GM21528 (cell line): ENCODE measurements at regions not wholly inside any gene's neighbourhood (a gene's known extent, or its start where the extent isn't known, plus 50 kb on each side); places are given as distances from the start of the nearest gene placed in this dataset.

Experiments used
- ATAC-seq: cut with Tn5 transposase; IDR thresholded peaks from one replicate; pipeline ENCODE4 v1.9.1; 2021; ENCODE audit warnings: mild to moderate bottlenecking, moderate library complexity; ENCODE audit not compliant: unreplicated experiment, low FRiP score

DNA sequence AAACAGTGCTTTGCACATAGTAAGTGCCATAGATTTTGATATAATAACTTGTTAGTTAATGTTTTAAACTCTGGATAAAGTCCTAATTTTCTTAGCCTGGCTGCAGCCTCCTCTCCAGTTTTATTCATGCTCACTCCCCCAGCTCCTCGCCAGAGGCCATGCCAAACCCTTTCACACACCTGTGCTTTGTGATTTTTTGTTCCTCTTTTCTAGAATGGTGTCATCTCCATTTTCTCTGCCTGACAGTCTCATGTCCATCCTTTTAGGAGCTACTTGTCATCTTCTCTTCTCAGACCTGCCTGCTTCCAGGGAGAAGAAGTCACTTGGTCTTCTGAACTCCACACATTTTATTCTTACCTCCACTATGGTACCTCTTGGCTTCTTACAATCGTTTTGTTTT, 55.8 kb upstream of the SPATA13 start:
- no peak for ATAC-seq

- ATAC-seq = no peak
These were observed 54.1 kb upstream of the SPATA13 start for GRCh38 chr13:24106429-24106828.

- ATAC-seq = no peak
These were observed 52.4 kb upstream of the SPATA13 start for GRCh38 chr13:24107955-24108614.

DNA sequence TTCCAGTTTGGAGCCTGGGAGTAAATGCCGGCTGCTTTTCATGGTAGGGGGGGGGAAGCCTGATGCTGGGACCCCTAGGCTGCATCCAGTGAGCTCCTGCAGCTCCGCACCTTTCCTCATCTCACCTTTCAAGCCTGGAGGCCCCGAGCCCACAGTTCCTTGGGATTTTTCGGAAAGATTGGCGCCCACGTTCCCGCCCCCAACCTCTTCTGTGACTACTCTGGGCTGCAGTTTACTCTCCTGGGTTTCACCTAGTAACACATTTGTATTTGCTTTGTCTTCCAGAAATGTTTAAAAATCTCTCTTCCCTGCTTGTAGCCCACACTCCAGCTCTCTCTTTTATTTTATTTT, 51.9 kb upstream of the SPATA13 start:
- ATAC-seq = no peak

GRCh38 chr13:24110011-24110410, 50.5 kb upstream of the SPATA13 start:
- no peak for ATAC-seq
